CD4-positive, CD25-positive, alpha-beta regulatory T cell (primary cell): ENCODE measurements at regions not wholly inside any gene's neighbourhood (a gene's known extent, or its start where the extent isn't known, plus 50 kb on each side); places are given as distances from the start of the nearest gene placed in this dataset.
"Not testable (repeated sequence)": the region's sequence is repeated elsewhere in the genome, so short reads cannot be mapped to it uniquely, and the experiment has no call there.

Experiments used
- ATAC-seq, 2 donors: fragments of 150-1000 bp; cut with Tn5 transposase; one replicate each; pipeline ENCODE4 v1.10.0; 2021; ENCODE audit warnings: low read depth in 2 of 2, moderate number of reproducible peaks in 2 of 2, moderate library complexity in 1 of 2
- DNase-seq, 3 donors: peaks; one replicate each; pipeline versions ENCODE4 v3.0.0 to v3.0.0-alpha.2; 2012 to 2022; ENCODE audit warnings: mixed read lengths in 1 of 3
- H3K27ac ChIP-seq: one replicate; pipeline ENCODE4 v1.7.0; 2013; ENCODE audit warnings: mild to moderate bottlenecking, low read length; ENCODE audit not compliant: insufficient read depth, poor library complexity, severe bottlenecking
- H3K27me3 ChIP-seq: one replicate; pipeline ENCODE4 v1.7.0; 2013; ENCODE audit warnings: low read length; ENCODE audit not compliant: control insufficient read depth, insufficient read depth
- H3K36me3 ChIP-seq: one replicate; pipeline ENCODE4 v1.7.0; 2013; ENCODE audit warnings: mild to moderate bottlenecking, low read length, moderate library complexity; ENCODE audit not compliant: control insufficient read depth, insufficient read depth
- H3K4me1 ChIP-seq: 2 replicates; pipeline ENCODE4 v1.7.0; 2013; ENCODE audit warnings: mild to moderate bottlenecking, low read length; ENCODE audit not compliant: insufficient read depth, control insufficient read depth, poor library complexity, severe bottlenecking
- H3K4me3 ChIP-seq: one replicate; pipeline ENCODE4 v1.7.0; 2013; ENCODE audit warnings: low read depth, mild to moderate bottlenecking, low read length, moderate library complexity
- H3K9me3 ChIP-seq, 2 experiments: 1 replicate in 1 of 2; 2 replicates in 1 of 2; pipeline ENCODE4 v1.7.0; 2013; ENCODE audit warnings: low read length in 2 of 2, mild to moderate bottlenecking in 1 of 2, moderate library complexity in 1 of 2; ENCODE audit not compliant: control insufficient read depth in 2 of 2
- H3K27ac Mint-ChIP-seq, 3 donors: one replicate each; pipeline ENCODE4 v1.8.0; 2020 to 2022; ENCODE audit warnings: mild to moderate bottlenecking in 3 of 3, mixed read lengths in 3 of 3, moderate library complexity in 2 of 3
- H3K27me3 Mint-ChIP-seq: one replicate; pipeline ENCODE4 v1.8.0; 2022; ENCODE audit warnings: mild to moderate bottlenecking, mixed read lengths
- H3K36me3 Mint-ChIP-seq: one replicate; pipeline ENCODE4 v1.8.0; 2020; ENCODE audit warnings: mixed read lengths
- H3K4me1 Mint-ChIP-seq, 4 donors: one replicate each; pipeline ENCODE4 v1.8.0; 2020 to 2022; ENCODE audit warnings: mixed read lengths in 4 of 4, mild to moderate bottlenecking in 1 of 4
- H3K4me3 Mint-ChIP-seq, 4 donors: one replicate each; pipeline ENCODE4 v1.8.0; 2020 to 2022; ENCODE audit warnings: mild to moderate bottlenecking in 4 of 4, mixed read lengths in 4 of 4, moderate library complexity in 3 of 4
- H3K9me3 Mint-ChIP-seq, 7 donors: one replicate each; pipeline ENCODE4 v1.8.0; 2020 to 2022; ENCODE audit warnings: mixed read lengths in 7 of 7, mild to moderate bottlenecking in 3 of 7, moderate library complexity in 2 of 7

GRCh38 chr9:39550573-39550972, 195.1 kb downstream of the SPATA31A1 start:
- not testable (repeated sequence) for H3K27me3 Mint-ChIP-seq, H3K27ac Mint-ChIP-seq, ATAC-seq, H3K36me3 Mint-ChIP-seq, H3K9me3 ChIP-seq, H3K9me3 Mint-ChIP-seq, H3K36me3 ChIP-seq, H3K4me3 Mint-ChIP-seq, H3K4me1 Mint-ChIP-seq, DNase-seq, H3K27me3 ChIP-seq, H3K4me3 ChIP-seq, H3K4me1 ChIP-seq, H3K27ac ChIP-seq

- H3K9me3 Mint-ChIP-seq, H3K36me3 Mint-ChIP-seq, H3K36me3 ChIP-seq, H3K4me1 ChIP-seq, H3K27me3 Mint-ChIP-seq, H3K4me3 ChIP-seq, H3K27ac ChIP-seq, H3K4me3 Mint-ChIP-seq, ATAC-seq, H3K9me3 ChIP-seq, H3K27me3 ChIP-seq, H3K27ac Mint-ChIP-seq, H3K4me1 Mint-ChIP-seq, DNase-seq: not testable (repeated sequence)
These were observed 196.1 kb downstream of the SPATA31A1 start for GRCh38 chr9:39551544-39551943.

- not testable (repeated sequence) for H3K27me3 Mint-ChIP-seq, ATAC-seq, H3K4me3 Mint-ChIP-seq, H3K4me3 ChIP-seq, H3K36me3 Mint-ChIP-seq, H3K9me3 ChIP-seq, H3K27me3 ChIP-seq, H3K36me3 ChIP-seq, H3K9me3 Mint-ChIP-seq, H3K4me1 Mint-ChIP-seq, H3K27ac ChIP-seq, DNase-seq, H3K4me1 ChIP-seq, H3K27ac Mint-ChIP-seq
These were observed 196.9 kb downstream of the SPATA31A1 start for GRCh38 chr9:39552242-39552881.

- not testable (repeated sequence) for H3K4me3 Mint-ChIP-seq, H3K4me3 ChIP-seq, ATAC-seq, H3K27ac ChIP-seq, DNase-seq, H3K27ac Mint-ChIP-seq, H3K9me3 ChIP-seq, H3K36me3 ChIP-seq, H3K27me3 ChIP-seq, H3K4me1 ChIP-seq, H3K27me3 Mint-ChIP-seq, H3K4me1 Mint-ChIP-seq, H3K9me3 Mint-ChIP-seq, H3K36me3 Mint-ChIP-seq
These were observed 198.9 kb downstream of the SPATA31A1 start for GRCh38 chr9:39554352-39554751.

DNA sequence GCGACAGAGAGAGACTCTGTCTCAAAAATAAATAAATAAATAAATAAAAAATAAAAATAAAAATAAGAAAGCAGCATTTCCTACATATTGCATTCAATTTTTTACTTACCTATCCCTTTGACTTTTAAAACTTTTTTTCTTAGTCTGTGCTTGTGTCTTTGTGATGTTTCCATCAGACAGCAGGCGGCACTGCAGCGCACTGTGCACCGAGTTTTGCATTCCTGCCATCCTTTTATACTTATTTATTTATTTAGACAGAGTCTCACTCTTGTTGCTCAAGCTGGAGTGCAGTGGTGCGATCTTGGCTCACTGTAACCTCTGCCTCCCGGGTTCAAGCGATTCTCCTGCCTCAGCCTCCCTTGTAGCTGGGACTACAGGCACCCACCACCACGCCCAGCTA, 203.9 kb downstream of the SPATA31A1 start:
- H3K4me3 Mint-ChIP-seq, H3K36me3 ChIP-seq, H3K36me3 Mint-ChIP-seq, H3K27me3 ChIP-seq, H3K27me3 Mint-ChIP-seq, H3K27ac Mint-ChIP-seq, H3K9me3 ChIP-seq, H3K27ac ChIP-seq, H3K4me1 Mint-ChIP-seq, H3K4me3 ChIP-seq, H3K4me1 ChIP-seq, H3K9me3 Mint-ChIP-seq: not testable (repeated sequence)
- peak in 1 of 2 donors; percentile 28 for ATAC-seq
- peak in 1 of 3 donors; percentile 11 for DNase-seq

- not testable (repeated sequence) for H3K36me3 ChIP-seq
These were observed 211.3 kb downstream of the SPATA31A1 start for GRCh38 chr9:39566782-39567181.

GRCh38 chr9:39567396-39567795, 211.9 kb downstream of the SPATA31A1 start:
- ATAC-seq, H3K4me3 ChIP-seq, H3K27ac Mint-ChIP-seq, H3K36me3 ChIP-seq, H3K4me1 ChIP-seq, H3K9me3 Mint-ChIP-seq, H3K27ac ChIP-seq, H3K27me3 ChIP-seq, H3K36me3 Mint-ChIP-seq, DNase-seq, H3K4me1 Mint-ChIP-seq, H3K27me3 Mint-ChIP-seq, H3K4me3 Mint-ChIP-seq, H3K9me3 ChIP-seq: not testable (repeated sequence)

More at GRCh38 chr9:39566782-39567181, 211.3 kb downstream of the SPATA31A1 start:
- not testable (repeated sequence) for H3K4me1 ChIP-seq, H3K27ac Mint-ChIP-seq, H3K27me3 ChIP-seq, H3K9me3 ChIP-seq, H3K9me3 Mint-ChIP-seq, H3K4me3 ChIP-seq, H3K4me3 Mint-ChIP-seq, H3K27ac ChIP-seq, H3K27me3 Mint-ChIP-seq, ATAC-seq, H3K4me1 Mint-ChIP-seq, H3K36me3 Mint-ChIP-seq, DNase-seq

DNA sequence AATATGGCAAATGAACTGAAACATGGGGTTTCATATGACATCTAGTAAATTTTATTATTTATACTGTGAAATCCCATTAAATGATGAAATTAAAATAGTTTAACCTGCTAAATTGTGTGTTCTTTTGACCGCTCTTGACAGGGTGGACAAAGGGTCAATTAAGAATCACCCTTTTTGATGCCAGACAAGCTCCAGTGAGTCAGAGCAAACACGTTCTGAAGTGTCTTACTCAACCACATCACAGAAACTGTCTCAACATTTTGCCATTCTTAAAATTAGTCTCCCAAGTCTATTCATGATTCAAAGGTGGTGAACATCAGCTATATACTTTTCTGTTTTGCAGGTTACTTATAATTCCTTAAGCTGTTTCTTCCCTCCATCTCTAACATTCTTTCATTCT, 213.4 kb downstream of the SPATA31A1 start:
- not testable (repeated sequence) for ATAC-seq, H3K4me3 ChIP-seq, H3K4me1 Mint-ChIP-seq, H3K4me1 ChIP-seq, DNase-seq, H3K27ac Mint-ChIP-seq, H3K27me3 Mint-ChIP-seq, H3K27ac ChIP-seq, H3K36me3 ChIP-seq, H3K9me3 ChIP-seq, H3K27me3 ChIP-seq, H3K4me3 Mint-ChIP-seq, H3K9me3 Mint-ChIP-seq, H3K36me3 Mint-ChIP-seq
